Right cardiac atrium (tissue), 5 donors: ENCODE measurements at regions not wholly inside any gene's neighbourhood (a gene's known extent, or its start where the extent isn't known, plus 50 kb on each side); places are given as distances from the start of the nearest gene placed in this dataset.

Experiments used
- ATAC-seq, 2 donors: fragments of 200-7000 bp; cut with Tn5 transposase; one replicate each; pipeline versions ENCODE4 v1.8.0 to v1.9.1; 2020; ENCODE audit warnings: moderate library complexity in 2 of 2, mild to moderate bottlenecking in 1 of 2
- DNase-seq, 3 donors: peaks; one replicate each; pipeline ENCODE4 v3.0.0-alpha.2; 2020
- H3K27ac ChIP-seq: one replicate; pipeline ENCODE4 v1.5.1; 2013; ENCODE audit warnings: mild to moderate bottlenecking, low read length, control low read depth, moderate library complexity
- H3K27me3 ChIP-seq: one replicate; pipeline ENCODE4 v1.6.1; 2013; ENCODE audit not compliant: control insufficient read depth, insufficient read depth
- H3K4me1 ChIP-seq: one replicate; pipeline ENCODE4 v1.6.1; 2013; ENCODE audit warnings: low read length; ENCODE audit not compliant: control insufficient read depth, insufficient read depth
- H3K4me3 ChIP-seq: one replicate; pipeline ENCODE4 v1.5.1; 2013; ENCODE audit warnings: low read length, control low read depth
- H3K9me3 ChIP-seq: one replicate; pipeline ENCODE4 v1.6.1; 2013; ENCODE audit warnings: low read length; ENCODE audit not compliant: control insufficient read depth
- WGBS: extraction: QIAGEN DNeasy Blood & Tissue Kit; methylation state at CpG from one replicate; pipeline ENCODE4 v1.1.7; 2013; 5-methylcytosine and 5-hydroxymethylcytosine counted together
- intact Hi-C, 4 donors: fragments of 100-400 bp; cut with DNase I; formaldehyde crosslinking; loops; one replicate each; pipeline versions ENCODE4 v1.11.0 to v1.14.0; 2022 to 2023
- donor health status: healthy with polysubstance abuse.
- donor health status: DM: no; HTN: yes; CAD: no.
- donor health status: DM: no; HTN: no; CAD: no.
- donor health status: DM: no; HTN: yes; CAD: no; lungs with severe emphysema.
- donor health status: DM: yes; HTN: yes; CAD: no.

DNA sequence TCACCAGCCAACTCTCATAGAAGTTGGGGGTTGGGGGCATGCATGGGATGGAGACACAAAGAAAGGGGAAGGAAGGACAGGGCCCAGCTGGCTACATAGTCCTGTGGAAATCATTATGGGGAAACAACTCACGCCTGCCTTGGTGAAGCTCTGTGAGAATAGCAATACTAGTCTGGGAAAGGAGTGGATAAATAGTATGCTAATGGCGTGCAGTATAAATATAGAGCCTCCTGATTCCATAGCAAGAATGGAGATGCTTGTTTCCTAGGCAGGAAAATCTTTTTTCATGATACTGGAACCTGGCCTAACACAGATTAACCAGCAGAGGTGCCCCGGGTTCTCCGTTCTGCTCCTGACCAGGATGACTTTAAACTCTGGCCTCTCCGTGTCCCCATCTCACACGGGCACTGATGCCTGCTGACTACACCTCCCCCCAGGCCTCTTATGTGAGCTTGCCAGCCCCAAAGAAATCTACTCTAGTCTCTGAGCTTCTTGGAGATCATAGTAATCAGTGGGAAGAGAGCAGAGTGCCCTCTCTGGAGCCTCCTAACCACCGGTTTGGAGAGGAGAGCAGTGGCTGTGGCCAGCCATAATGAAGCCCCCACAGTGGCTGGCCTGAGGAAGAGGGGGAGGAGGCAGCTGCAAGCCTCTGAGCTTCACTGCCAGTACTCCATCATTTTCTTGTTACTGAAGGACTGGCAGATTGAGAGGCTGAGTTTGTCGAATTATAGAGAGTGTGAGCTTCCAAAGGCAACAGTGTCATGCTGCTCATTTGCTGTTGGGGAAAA is 355.0 kb upstream of the SEMA6D start:
- 80% methylated on average over 8 of the region's 8 CpGs for WGBS
- ATAC-seq (no peak), DNase-seq (no peak)
- Histone ChIP-seq H3K27me3 (no peaks in the 10 kb centered on the region), H3K27ac (no peak overlapping the region), H3K9me3 (no peaks in the 10 kb centered on the region), H3K4me3 (no peak overlapping the region), H3K4me1 (no peaks in the 10 kb centered on the region)
- intact Hi-C loops = no loop called here

DNA sequence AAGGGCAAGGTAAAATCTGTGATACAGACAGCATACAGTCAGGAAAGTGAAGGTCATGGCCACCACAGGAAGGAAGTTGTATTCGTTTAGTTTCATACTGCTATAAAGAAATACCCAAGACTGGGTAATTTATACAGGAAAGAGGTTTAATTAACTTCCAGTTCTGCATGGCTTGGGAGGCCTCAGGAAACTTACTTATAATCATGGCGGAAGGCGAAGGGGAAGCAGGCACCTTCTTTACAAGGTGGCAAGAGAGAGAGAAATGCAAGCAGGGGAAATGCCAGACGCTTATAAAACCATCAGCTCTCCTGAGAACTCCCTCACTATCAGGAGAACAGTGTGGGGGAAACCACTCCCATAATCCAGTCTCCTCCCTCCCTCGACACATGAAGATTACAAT is 353.7 kb upstream of the SEMA6D start:
- no peaks in the 10 kb centered on the region for H3K9me3 ChIP-seq
- no peak overlapping the region for H3K27ac ChIP-seq
- DNase-seq (no peak), ATAC-seq (no peak)
- H3K4me1 ChIP-seq = no peaks in the 10 kb centered on the region
- WGBS = 78% methylated on average over 5 of the region's 5 CpGs
- H3K4me3 ChIP-seq = no peak overlapping the region
- no peaks in the 10 kb centered on the region for H3K27me3 ChIP-seq
- intact Hi-C loops = no loop called here

GRCh38 chr15:47364230-47365141 is 352.8 kb upstream of the SEMA6D start:
- no peak for DNase-seq
- no peaks in the 10 kb centered on the region for H3K4me1 ChIP-seq
- H3K27ac ChIP-seq = no peak overlapping the region
- no peak for ATAC-seq
- no peaks in the 10 kb centered on the region for H3K9me3 ChIP-seq
- 77% methylated on average over 9 of the region's 9 CpGs for WGBS
- no peak overlapping the region for H3K4me3 ChIP-seq
- H3K27me3 ChIP-seq = no peaks in the 10 kb centered on the region
- intact Hi-C loops = no loop called here

DNA sequence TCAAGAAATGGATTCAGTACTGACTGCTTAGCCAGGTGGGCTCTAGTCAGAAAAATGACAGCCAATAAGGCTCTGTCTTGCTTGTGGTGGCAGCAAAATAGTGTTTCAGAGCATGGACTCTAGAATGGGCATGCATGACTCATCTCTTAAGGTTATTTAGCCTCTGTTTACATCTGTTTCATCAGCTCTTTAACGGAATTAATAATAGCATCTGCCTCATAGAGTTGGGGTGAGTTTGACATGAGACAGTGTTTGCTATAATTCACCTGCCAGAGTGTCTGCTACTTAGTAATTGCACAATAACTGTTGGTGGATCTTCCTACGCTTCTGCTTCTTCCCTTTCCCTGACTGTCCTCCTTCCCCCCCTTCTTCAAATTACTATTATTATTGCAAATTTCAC is 350.4 kb upstream of the SEMA6D start:
- WGBS = 57% methylated on average over 2 of the region's 2 CpGs
- Histone ChIP-seq H3K27me3 (no peaks in the 10 kb centered on the region), H3K9me3 (no peaks in the 10 kb centered on the region), H3K4me3 (no peak overlapping the region), H3K4me1 (no peaks in the 10 kb centered on the region), H3K27ac (no peak overlapping the region)
- peak; percentile 54 to 65 for ATAC-seq
- intact Hi-C loops = no loop called here
- no peak for DNase-seq

- no peaks in the 10 kb centered on the region for H3K4me1 ChIP-seq
- no peak overlapping the region for H3K4me3 ChIP-seq
- ATAC-seq (no peak), DNase-seq (no peak)
- no peak overlapping the region for H3K27ac ChIP-seq
- no peaks in the 10 kb centered on the region for H3K27me3 ChIP-seq
- no peaks in the 10 kb centered on the region for H3K9me3 ChIP-seq
- WGBS = 78% methylated on average over 3 of the region's 3 CpGs
- intact Hi-C loops = no loop called here
These were observed 349.4 kb upstream of the SEMA6D start for GRCh38 chr15:47367726-47368390.

DNA sequence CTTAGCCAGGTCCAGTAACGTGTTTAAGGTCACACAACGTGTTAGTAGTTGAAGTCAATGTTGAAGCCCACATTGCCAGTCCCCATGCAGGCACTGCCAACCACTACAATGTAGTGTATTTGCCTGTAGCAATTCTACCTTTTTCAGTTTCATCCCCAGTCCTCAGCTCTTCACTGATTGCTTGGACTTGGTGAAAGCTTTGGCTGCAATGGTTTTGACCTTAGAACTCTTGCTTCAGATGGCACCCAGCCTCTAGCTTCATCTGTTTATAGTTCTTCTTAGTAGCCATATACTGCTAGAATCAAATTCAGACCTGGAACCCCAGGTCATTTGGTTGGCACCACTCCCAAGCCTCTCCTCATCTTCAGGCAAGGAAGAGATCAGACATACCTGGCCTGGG is 345.4 kb upstream of the SEMA6D start:
- ATAC-seq (no peak), DNase-seq (no peak)
- Histone ChIP-seq H3K27me3 (no peaks in the 10 kb centered on the region), H3K4me1 (no peaks in the 10 kb centered on the region), H3K9me3 (no peaks in the 10 kb centered on the region), H3K4me3 (no peak overlapping the region), H3K27ac (no peak overlapping the region)
- intact Hi-C loops = no loop called here
- WGBS = 95% methylated on average over 2 of the region's 2 CpGs

DNA sequence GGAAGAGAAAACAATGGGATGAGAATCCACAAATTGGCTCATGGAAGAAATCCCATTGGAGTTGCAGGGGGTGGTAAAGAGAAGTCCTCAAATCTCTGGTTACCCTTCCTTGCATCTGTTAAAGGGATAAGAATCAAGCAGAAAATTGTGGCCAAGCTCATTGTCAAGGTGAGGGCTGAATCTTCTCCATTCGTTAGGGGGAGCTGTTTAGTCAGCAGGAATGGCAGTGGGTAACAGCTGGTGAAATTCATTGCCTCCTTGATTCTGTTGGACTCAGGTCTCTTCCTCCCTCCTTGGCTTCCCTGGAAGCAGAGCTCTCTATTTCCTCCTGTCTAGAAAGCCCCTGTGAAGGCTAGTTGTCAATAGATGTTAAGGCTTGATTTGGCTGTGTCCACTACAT is 343.1 kb upstream of the SEMA6D start:
- Histone ChIP-seq H3K9me3 (no peaks in the 10 kb centered on the region), H3K4me1 (no peaks in the 10 kb centered on the region), H3K27ac (no peak overlapping the region), H3K4me3 (no peak overlapping the region), H3K27me3 (no peaks in the 10 kb centered on the region)
- DNase-seq (no peak), ATAC-seq (no peak)
- intact Hi-C loops = no loop called here
- WGBS = 21% methylated on average over 1 of the region's 1 CpG

- Histone ChIP-seq H3K27me3 (no peaks in the 10 kb centered on the region), H3K4me3 (no peak overlapping the region), H3K9me3 (no peaks in the 10 kb centered on the region), H3K4me1 (no peaks in the 10 kb centered on the region), H3K27ac (no peak overlapping the region)
- intact Hi-C loops = no loop called here
- 66% methylated on average over 3 of the region's 3 CpGs for WGBS
- no peak for ATAC-seq
- DNase-seq = no peak
These were observed 341.1 kb upstream of the SEMA6D start for GRCh38 chr15:47376190-47376589.

GRCh38 chr15:47377465-47377864 is 339.8 kb upstream of the SEMA6D start:
- Histone ChIP-seq H3K9me3 (no peaks in the 10 kb centered on the region), H3K27ac (no peak overlapping the region), H3K4me1 (no peaks in the 10 kb centered on the region), H3K4me3 (no peak overlapping the region), H3K27me3 (no peaks in the 10 kb centered on the region)
- 65% methylated on average over 2 of the region's 2 CpGs for WGBS
- intact Hi-C loops = no loop called here
- ATAC-seq (no peak), DNase-seq (no peak)

- Histone ChIP-seq H3K27me3 (no peaks in the 10 kb centered on the region), H3K4me1 (no peaks in the 10 kb centered on the region), H3K4me3 (no peak overlapping the region), H3K27ac (no peak overlapping the region), H3K9me3 (no peaks in the 10 kb centered on the region)
- intact Hi-C loops = no loop called here
- ATAC-seq (no peak), DNase-seq (no peak)
- WGBS = 70% methylated on average over 2 of the region's 2 CpGs
These were observed 338.8 kb upstream of the SEMA6D start for GRCh38 chr15:47378527-47378926.

- intact Hi-C loops = no loop called here
- ATAC-seq = no peak
- WGBS = 87% methylated on average over 5 of the region's 5 CpGs
- Histone ChIP-seq H3K4me3 (no peak overlapping the region), H3K4me1 (no peaks in the 10 kb centered on the region), H3K27ac (no peak overlapping the region), H3K9me3 (no peaks in the 10 kb centered on the region), H3K27me3 (no peaks in the 10 kb centered on the region)
- DNase-seq = no peak
These were observed 334.2 kb upstream of the SEMA6D start for GRCh38 chr15:47383102-47383501.
